ENCODE measurements at regions not wholly inside any gene's neighbourhood (a gene's known extent, or its start where the extent isn't known, plus 50 kb on each side); places are given as distances from the start of the nearest gene placed in this dataset.

GRCh38 chr4:79207281-79207680 is 118.6 kb downstream of the NAA11 start:
- TF ChIP-seq POLR2A (IDR thresholded peaks at IDR 0.05) (no peak), POLR2AphosphoS5 (IDR thresholded peaks at IDR 0.05) (no peak)

Data from stomach (tissue), 4 donors.